ENCODE measurements at regions not wholly inside any gene's neighbourhood (a gene's known extent, or its start where the extent isn't known, plus 50 kb on each side); places are given as distances from the start of the nearest gene placed in this dataset.

- BruUV-seq (replicated peaks), result no TSS peak
- Histone ChIP-seq H3K4me3 (ENCODE audit: low read depth in 2 of 2, low read length in 2 of 2) (no peak overlapping the region), H3K27ac (ENCODE audit: low read length) (no peak overlapping the region), H3K9me3 (ENCODE audit: control insufficient read depth, insufficient read depth, low read depth, low read length) (no peaks in the 10 kb centered on the region), H3K36me3 (ENCODE audit: control insufficient read depth, insufficient read depth, low read length) (no peaks in the 10 kb centered on the region), H3K4me1 (ENCODE audit: control insufficient read depth, insufficient read depth, low read length) (no peaks in the 10 kb centered on the region), H3K27me3 (ENCODE audit: control insufficient read depth, insufficient read depth, low read length) (no peaks in the 10 kb centered on the region)
- in situ Hi-C loops (cut with HindIII; ENCODE audit: low pct_unique_long_range_greater_than_20kb, low sequenced_read_pairs) (no loop called here), intact Hi-C loops (cut with micrococcal nuclease; ENCODE audit: unreplicated experiment) (no loop called here)
- ChIA-PET POLR2A (no interaction called here), CTCF (no interaction called here)
- DNase-seq (ENCODE audit: low read depth, low spot score) (no peak), ATAC-seq (no peak)
- no peak for TF ChIP-seq REST (IDR thresholded peaks at IDR 0.05; ENCODE audit: insufficient read depth in 1 of 2, low read depth in 2 of 2, low read length in 1 of 2)
- no peak for TF ChIP-seq POLR2AphosphoS5 (IDR thresholded peaks at IDR 0.05; ENCODE audit: low read depth, low read length)
- TF ChIP-seq CTCF (IDR thresholded peaks at IDR 0.05), result no peak
- TF ChIP-seq SIN3A (IDR thresholded peaks at IDR 0.05; ENCODE audit: borderline replicate concordance, insufficient read depth, low read depth, low read length), result no peak
- TF ChIP-seq TCF7L2 (IDR thresholded peaks at IDR 0.05; ENCODE audit: low read depth, low read length), result no peak
Observed at GRCh38 chr12:97173688-97174410, 266.8 kb downstream of the NEDD1 start.

GRCh38 chr12:97177481-97177880, 270.4 kb downstream of the NEDD1 start:
- POLR2A ChIA-PET, result no interaction called here
- TF ChIP-seq SIN3A (IDR thresholded peaks at IDR 0.05; ENCODE audit: borderline replicate concordance, insufficient read depth, low read depth, low read length) (no peak), REST (IDR thresholded peaks at IDR 0.05; ENCODE audit: insufficient read depth in 1 of 2, low read depth in 2 of 2, low read length in 1 of 2) (no peak), CTCF (IDR thresholded peaks at IDR 0.05) (no peak), TCF7L2 (IDR thresholded peaks at IDR 0.05; ENCODE audit: low read depth, low read length) (no peak), POLR2AphosphoS5 (IDR thresholded peaks at IDR 0.05; ENCODE audit: low read depth, low read length) (no peak)
- H3K4me3 ChIP-seq (ENCODE audit: low read depth in 2 of 2, low read length in 2 of 2), result no peak overlapping the region
- in situ Hi-C loops (cut with HindIII; ENCODE audit: low pct_unique_long_range_greater_than_20kb, low sequenced_read_pairs) (no loop called here), intact Hi-C loops (cut with micrococcal nuclease; ENCODE audit: unreplicated experiment) (no loop called here)
- CTCF ChIA-PET, result no interaction called here
- BruUV-seq (replicated peaks), result no TSS peak
- H3K9me3 ChIP-seq (ENCODE audit: control insufficient read depth, insufficient read depth, low read depth, low read length), result no peaks in the 10 kb centered on the region
- H3K4me1 ChIP-seq (ENCODE audit: control insufficient read depth, insufficient read depth, low read length), result no peaks in the 10 kb centered on the region
- no peak for DNase-seq (ENCODE audit: low read depth, low spot score)
- no peaks in the 10 kb centered on the region for H3K27me3 ChIP-seq (ENCODE audit: control insufficient read depth, insufficient read depth, low read length)
- ATAC-seq, result no peak
- no peaks in the 10 kb centered on the region for H3K36me3 ChIP-seq (ENCODE audit: control insufficient read depth, insufficient read depth, low read length)
- no peak overlapping the region for H3K27ac ChIP-seq (ENCODE audit: low read length)

Data from Panc1 (cell line).